Colonic mucosa (tissue), 4 donors: ENCODE measurements at regions not wholly inside any gene's neighbourhood (a gene's known extent, or its start where the extent isn't known, plus 50 kb on each side); places are given as distances from the start of the nearest gene placed in this dataset.

Experiments
- DNase-seq: peaks from one replicate; pipeline ENCODE4 v3.0.0-alpha.2; 2020
- H3K27ac ChIP-seq: fragments of 200-600 bp; one replicate; pipeline ENCODE4 v1.8.0; 2021
- H3K27me3 ChIP-seq: fragments of 200-600 bp; one replicate; pipeline ENCODE4 v1.8.0; 2021
- H3K36me3 ChIP-seq: fragments of 200-600 bp; one replicate; pipeline ENCODE4 v1.8.0; 2021
- H3K4me1 ChIP-seq: fragments of 200-600 bp; one replicate; pipeline ENCODE4 v1.8.0; 2021; ENCODE audit warnings: mild to moderate bottlenecking
- H3K4me3 ChIP-seq: fragments of 200-600 bp; one replicate; pipeline ENCODE4 v1.8.0; 2021
- H3K9ac ChIP-seq, 2 donors: one replicate each; pipeline ENCODE4 v1.7.0; 2013; ENCODE audit warnings: control low read depth in 2 of 2, low read depth in 2 of 2, low read length in 2 of 2
- H3K9me3 ChIP-seq: fragments of 200-600 bp; one replicate; pipeline ENCODE4 v1.8.0; 2021
- CTCF ChIP-seq: fragments of 200-600 bp; IDR thresholded peaks from one replicate; pipeline ENCODE4 v1.8.0; 2022; ENCODE audit warnings: antibody characterized with exemption, mild to moderate bottlenecking
- intact Hi-C: fragments of 100-400 bp; cut with DNase I; formaldehyde crosslinking; loops from one replicate; pipeline ENCODE4 v1.14.1; 2022
- donor health status: healthy.
- donor health status: DM: no; HTN: no; CAD: no.
- donor health status: DM: no; HTN: no; CAD: no.

- H3K9me3 ChIP-seq: no peaks in the 10 kb centered on the region
- no peak overlapping the region for H3K27ac ChIP-seq
- DNase-seq: no peak
- no peak overlapping the region for H3K9ac ChIP-seq
- H3K4me3 ChIP-seq: no peak overlapping the region
- no peak for TF ChIP-seq CTCF
- no peaks in the 10 kb centered on the region for H3K27me3 ChIP-seq
- H3K4me1 ChIP-seq: no peaks in the 10 kb centered on the region
- no peaks in the 10 kb centered on the region for H3K36me3 ChIP-seq
- intact Hi-C loops: no loop called here
Observed at GRCh38 chr5:145280806-145281205, 554.3 kb downstream of the PRELID2 start.

- intact Hi-C loops: no loop called here
- H3K4me3 ChIP-seq: no peak overlapping the region
- H3K27ac ChIP-seq: no peak overlapping the region
- H3K36me3 ChIP-seq: no peaks in the 10 kb centered on the region
- no peak for DNase-seq
- no peaks in the 10 kb centered on the region for H3K4me1 ChIP-seq
- H3K27me3 ChIP-seq: no peaks in the 10 kb centered on the region
- no peak overlapping the region for H3K9ac ChIP-seq
- TF ChIP-seq CTCF: no peak
- H3K9me3 ChIP-seq: no peaks in the 10 kb centered on the region
Observed at GRCh38 chr5:145280214-145280613, 554.9 kb downstream of the PRELID2 start.

GRCh38 chr5:145260670-145261069, 574.5 kb downstream of the PRELID2 start:
- Histone ChIP-seq H3K9ac (no peak overlapping the region), H3K9me3 (no peaks in the 10 kb centered on the region), H3K27ac (no peak overlapping the region), H3K4me3 (no peak overlapping the region), H3K36me3 (no peaks in the 10 kb centered on the region), H3K4me1 (no peaks in the 10 kb centered on the region), H3K27me3 (no peaks in the 10 kb centered on the region)
- TF ChIP-seq CTCF: no peak
- DNase-seq: no peak
- intact Hi-C loops: no loop called here

GRCh38 chr5:145247745-145248040, 587.4 kb downstream of the PRELID2 start:
- no peaks in the 10 kb centered on the region for H3K4me1 ChIP-seq

GRCh38 chr5:145246961-145247744, 588.0 kb downstream of the PRELID2 start:
- H3K4me3 ChIP-seq: no peak overlapping the region
- no peaks in the 10 kb centered on the region for H3K36me3 ChIP-seq
- DNase-seq: no peak
- no peak overlapping the region for H3K27ac ChIP-seq
- intact Hi-C loops: no loop called here
- no peaks in the 10 kb centered on the region for H3K9me3 ChIP-seq
- no peak for TF ChIP-seq CTCF
- no peaks in the 10 kb centered on the region for H3K4me1 ChIP-seq
- H3K9ac ChIP-seq: no peak overlapping the region
- H3K27me3 ChIP-seq: no peaks in the 10 kb centered on the region

More at GRCh38 chr5:145247745-145248040, 587.4 kb downstream of the PRELID2 start:
- TF ChIP-seq CTCF: no peak
- no peak overlapping the region for H3K4me3 ChIP-seq
- H3K36me3 ChIP-seq: no peaks in the 10 kb centered on the region
- no peak overlapping the region for H3K9ac ChIP-seq
- intact Hi-C loops: no loop called here
- no peak for DNase-seq
- H3K27me3 ChIP-seq: no peaks in the 10 kb centered on the region
- no peaks in the 10 kb centered on the region for H3K9me3 ChIP-seq
- no peak overlapping the region for H3K27ac ChIP-seq
